Thoracic aorta (tissue), 2 donors: ENCODE measurements at regions not wholly inside any gene's neighbourhood (a gene's known extent, or its start where the extent isn't known, plus 50 kb on each side); places are given as distances from the start of the nearest gene placed in this dataset.

Source experiments
- ATAC-seq: fragments of 150-250 bp; one replicate; pipeline ENCODE4 v1.8.0; 2017; ENCODE audit warnings: low read depth; ENCODE audit not compliant: insufficient number of reproducible peaks, low FRiP score
- DNase-seq: peaks from one replicate; pipeline ENCODE4 v3.0.0-alpha.2; 2020; ENCODE audit warnings: low spot score
- H3K27ac ChIP-seq, 2 donors: fragments of 200-600 bp; sonication (generic); 1 replicate in 1 of 2; 2 replicates in 1 of 2; pipeline ENCODE4 v1.5.1; 2016; ENCODE audit warnings: mild to moderate bottlenecking in 2 of 2, moderate library complexity in 2 of 2
- H3K27me3 ChIP-seq: fragments of 200-600 bp; sonication (generic); replicated peaks from 2 replicates; pipeline ENCODE4 v1.6.0; 2016; ENCODE audit warnings: mild to moderate bottlenecking; ENCODE audit not compliant: insufficient read depth
- H3K36me3 ChIP-seq: fragments of 200-600 bp; sonication (generic); one replicate; pipeline ENCODE4 v1.5.1; 2016
- H3K4me1 ChIP-seq, 2 donors: fragments of 200-600 bp; sonication (generic); 1 replicate in 1 of 2; 2 replicates in 1 of 2; pipeline versions ENCODE4 v1.5.1 to v1.6.0; 2016; ENCODE audit warnings: low read depth in 2 of 2, mild to moderate bottlenecking in 1 of 2; ENCODE audit not compliant: control insufficient read depth in 1 of 2
- H3K4me3 ChIP-seq: fragments of 200-600 bp; sonication (generic); 2 replicates; pipeline ENCODE4 v1.5.1; 2016; ENCODE audit warnings: mild to moderate bottlenecking
- H3K9me3 ChIP-seq: fragments of 200-600 bp; sonication (generic); 2 replicates; pipeline ENCODE4 v1.5.1; 2016
- TF ChIP-seq, protein P1 (sequence below): fragments of 200-600 bp; sonication (generic); IDR thresholded peaks from one replicate; pipeline ENCODE4 v1.5.1; 2019; ENCODE audit warnings: antibody characterized with exemption

DNA sequence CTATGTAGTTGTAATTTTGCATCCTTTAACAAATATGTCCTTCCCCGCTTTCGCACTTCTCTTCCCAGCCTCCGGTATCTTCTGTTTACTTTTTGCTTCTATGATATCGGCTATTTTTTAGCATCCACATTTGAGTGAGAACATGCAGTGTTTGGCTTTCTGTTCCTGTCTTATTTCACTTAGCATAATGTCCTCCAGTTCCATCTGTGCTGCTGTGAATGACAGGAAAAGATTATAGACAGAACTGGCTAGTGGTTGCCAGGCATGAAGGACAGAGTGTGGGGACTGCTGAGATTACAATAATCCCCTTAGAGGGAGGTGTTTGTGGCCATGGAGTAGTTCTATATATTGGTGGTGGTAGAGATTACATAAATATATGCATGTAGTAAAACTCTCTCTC is 588.6 kb downstream of the NLGN4X start:
- TF ChIP-seq, protein P1, sequence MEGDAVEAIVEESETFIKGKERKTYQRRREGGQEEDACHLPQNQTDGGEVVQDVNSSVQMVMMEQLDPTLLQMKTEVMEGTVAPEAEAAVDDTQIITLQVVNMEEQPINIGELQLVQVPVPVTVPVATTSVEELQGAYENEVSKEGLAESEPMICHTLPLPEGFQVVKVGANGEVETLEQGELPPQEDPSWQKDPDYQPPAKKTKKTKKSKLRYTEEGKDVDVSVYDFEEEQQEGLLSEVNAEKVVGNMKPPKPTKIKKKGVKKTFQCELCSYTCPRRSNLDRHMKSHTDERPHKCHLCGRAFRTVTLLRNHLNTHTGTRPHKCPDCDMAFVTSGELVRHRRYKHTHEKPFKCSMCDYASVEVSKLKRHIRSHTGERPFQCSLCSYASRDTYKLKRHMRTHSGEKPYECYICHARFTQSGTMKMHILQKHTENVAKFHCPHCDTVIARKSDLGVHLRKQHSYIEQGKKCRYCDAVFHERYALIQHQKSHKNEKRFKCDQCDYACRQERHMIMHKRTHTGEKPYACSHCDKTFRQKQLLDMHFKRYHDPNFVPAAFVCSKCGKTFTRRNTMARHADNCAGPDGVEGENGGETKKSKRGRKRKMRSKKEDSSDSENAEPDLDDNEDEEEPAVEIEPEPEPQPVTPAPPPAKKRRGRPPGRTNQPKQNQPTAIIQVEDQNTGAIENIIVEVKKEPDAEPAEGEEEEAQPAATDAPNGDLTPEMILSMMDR: no peak
- Histone ChIP-seq H3K4me1 (no peaks in the 10 kb centered on the region), H3K27ac (no peak overlapping the region), H3K9me3 (no peaks in the 10 kb centered on the region), H3K36me3 (no peaks in the 10 kb centered on the region), H3K4me3 (no peak overlapping the region), H3K27me3 (no peaks in the 10 kb centered on the region)
- DNase-seq (no peak), ATAC-seq (no peak)

DNA sequence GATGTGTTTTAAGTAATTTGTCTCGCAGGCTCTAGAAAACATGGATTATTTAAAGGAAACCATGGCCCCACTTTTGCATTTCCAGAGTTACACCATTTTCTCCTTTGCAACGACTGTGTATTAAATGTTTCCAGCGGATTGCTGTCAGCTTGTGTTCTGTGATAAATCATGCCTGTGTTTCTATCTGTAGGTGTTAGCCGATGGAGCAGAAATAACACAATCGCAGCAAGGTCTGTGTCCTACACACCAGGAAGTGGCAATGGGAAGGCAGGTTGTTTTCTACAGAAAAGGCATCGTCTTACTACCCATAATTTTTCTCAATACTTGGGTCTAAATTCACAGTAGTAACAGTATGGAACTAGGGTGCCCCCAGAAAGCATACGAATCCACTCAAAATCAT is 590.1 kb downstream of the NLGN4X start:
- ATAC-seq (no peak), DNase-seq (no peak)
- Histone ChIP-seq H3K36me3 (no peaks in the 10 kb centered on the region), H3K4me1 (no peaks in the 10 kb centered on the region), H3K4me3 (no peak overlapping the region), H3K27me3 (no peaks in the 10 kb centered on the region), H3K9me3 (no peaks in the 10 kb centered on the region), H3K27ac (no peak overlapping the region)
- TF ChIP-seq, protein P1: no peak

DNA sequence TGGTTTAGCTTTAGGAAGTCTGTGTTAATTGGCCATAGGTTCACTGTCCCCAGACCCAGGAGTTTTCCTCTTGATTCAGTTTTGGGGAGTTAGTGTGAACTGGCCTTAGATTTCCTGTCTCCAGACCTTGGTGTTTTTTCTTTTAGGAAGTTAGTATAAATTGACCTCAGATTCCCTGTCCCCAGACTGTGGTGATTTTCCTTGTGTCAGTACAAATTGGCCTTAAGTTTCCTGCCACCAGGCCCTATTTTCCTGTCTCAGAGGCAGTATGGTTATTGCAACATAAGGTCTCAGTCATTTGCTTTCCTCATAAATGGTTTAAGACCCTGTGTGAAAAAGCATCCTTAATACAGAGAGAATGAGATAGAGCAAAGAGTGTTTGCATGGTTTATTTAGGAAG is 595.8 kb downstream of the NLGN4X start:
- H3K4me3 ChIP-seq: no peak overlapping the region

DNA sequence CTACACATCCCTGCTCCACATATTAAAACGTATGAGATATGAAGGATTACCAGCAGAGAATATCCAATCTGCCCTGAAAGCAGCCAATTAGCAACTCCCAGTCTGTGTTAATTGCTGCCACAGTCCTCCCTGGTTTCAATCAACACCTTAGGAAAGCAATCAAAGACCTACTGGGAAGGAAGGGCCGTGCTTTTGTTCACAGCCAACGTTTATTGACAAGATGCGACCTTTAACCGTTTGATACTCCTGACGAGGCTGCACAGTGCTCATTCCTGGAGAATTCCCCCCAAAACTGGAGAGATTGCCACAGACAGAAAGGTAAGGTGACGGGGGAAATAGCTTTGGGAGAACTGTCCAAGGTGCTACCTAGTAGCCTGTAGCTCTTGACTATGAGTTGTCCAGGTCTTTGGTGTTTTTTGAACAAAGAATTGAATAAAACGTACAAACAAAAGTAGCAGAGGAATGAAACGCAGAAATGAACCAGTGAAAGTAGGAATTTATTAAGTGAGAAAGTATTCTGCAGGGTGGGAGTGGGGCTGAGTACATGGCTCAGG is 596.5 kb downstream of the NLGN4X start:
- TF ChIP-seq, protein P1: no peak
- Histone ChIP-seq H3K4me1 (no peaks in the 10 kb centered on the region), H3K36me3 (no peaks in the 10 kb centered on the region), H3K9me3 (no peaks in the 10 kb centered on the region), H3K27ac (no peak overlapping the region), H3K27me3 (no peaks in the 10 kb centered on the region), H3K4me3 (no peak overlapping the region)
- ATAC-seq: no peak
- no peak for DNase-seq

More for the DNA sequence above, 595.8 kb downstream of the NLGN4X start:
- DNase-seq (no peak), ATAC-seq (no peak)
- H3K4me1 ChIP-seq: no peaks in the 10 kb centered on the region
- no peaks in the 10 kb centered on the region for H3K9me3 ChIP-seq
- TF ChIP-seq, protein P1: no peak
- H3K36me3 ChIP-seq: no peaks in the 10 kb centered on the region
- no peak overlapping the region for H3K27ac ChIP-seq
- H3K27me3 ChIP-seq: no peaks in the 10 kb centered on the region

DNA sequence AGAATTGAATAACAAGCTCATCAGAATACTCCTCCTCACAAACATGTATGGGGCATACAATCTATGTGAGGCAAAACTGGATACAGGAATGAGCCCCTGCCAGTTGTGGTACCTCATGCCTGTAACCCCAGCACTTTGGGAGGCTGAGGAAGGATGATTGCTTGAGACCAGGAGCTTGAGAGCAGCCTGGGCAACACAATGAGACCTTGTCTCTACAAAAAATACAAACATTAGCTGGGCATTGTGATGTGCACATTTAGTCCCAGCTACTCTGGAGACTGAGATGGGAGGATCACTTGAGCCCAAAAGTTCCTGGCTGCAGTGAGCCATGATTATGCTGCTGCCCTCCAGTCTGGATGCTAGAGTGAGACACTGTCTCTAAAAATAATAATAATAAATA is 611.0 kb downstream of the NLGN4X start:
- ATAC-seq: no peak
- TF ChIP-seq, protein P1: no peak

More for the DNA sequence above, 611.0 kb downstream of the NLGN4X start:
- Histone ChIP-seq H3K9me3 (no peaks in the 10 kb centered on the region), H3K36me3 (no peaks in the 10 kb centered on the region), H3K4me1 (no peaks in the 10 kb centered on the region), H3K4me3 (no peak overlapping the region), H3K27me3 (no peaks in the 10 kb centered on the region), H3K27ac (no peak overlapping the region)
- DNase-seq: no peak
